ENCODE measurements at regions not wholly inside any gene's neighbourhood (a gene's known extent, or its start where the extent isn't known, plus 50 kb on each side); places are given as distances from the start of the nearest gene placed in this dataset.

DNA sequence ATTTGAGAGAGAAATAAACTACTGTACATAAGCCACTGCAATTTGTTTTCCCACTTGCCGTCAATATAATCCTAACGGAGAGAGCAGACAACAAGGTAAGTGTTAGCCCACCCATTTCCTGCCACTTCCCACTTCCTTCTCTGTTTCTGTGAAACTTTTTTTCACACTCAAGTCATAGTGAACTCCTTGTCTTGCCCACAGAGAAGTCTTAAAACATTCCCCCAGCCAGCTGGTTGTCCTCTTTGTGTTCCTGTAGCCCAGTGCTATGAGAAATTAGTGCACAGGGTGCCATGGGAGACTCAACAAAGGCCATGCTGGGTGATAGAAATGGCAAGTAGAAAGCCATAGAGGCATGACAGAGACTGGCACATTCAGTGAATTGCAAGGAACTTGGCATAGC is 208.6 kb downstream of the BLID start:
- TF ChIP-seq, protein P1, sequence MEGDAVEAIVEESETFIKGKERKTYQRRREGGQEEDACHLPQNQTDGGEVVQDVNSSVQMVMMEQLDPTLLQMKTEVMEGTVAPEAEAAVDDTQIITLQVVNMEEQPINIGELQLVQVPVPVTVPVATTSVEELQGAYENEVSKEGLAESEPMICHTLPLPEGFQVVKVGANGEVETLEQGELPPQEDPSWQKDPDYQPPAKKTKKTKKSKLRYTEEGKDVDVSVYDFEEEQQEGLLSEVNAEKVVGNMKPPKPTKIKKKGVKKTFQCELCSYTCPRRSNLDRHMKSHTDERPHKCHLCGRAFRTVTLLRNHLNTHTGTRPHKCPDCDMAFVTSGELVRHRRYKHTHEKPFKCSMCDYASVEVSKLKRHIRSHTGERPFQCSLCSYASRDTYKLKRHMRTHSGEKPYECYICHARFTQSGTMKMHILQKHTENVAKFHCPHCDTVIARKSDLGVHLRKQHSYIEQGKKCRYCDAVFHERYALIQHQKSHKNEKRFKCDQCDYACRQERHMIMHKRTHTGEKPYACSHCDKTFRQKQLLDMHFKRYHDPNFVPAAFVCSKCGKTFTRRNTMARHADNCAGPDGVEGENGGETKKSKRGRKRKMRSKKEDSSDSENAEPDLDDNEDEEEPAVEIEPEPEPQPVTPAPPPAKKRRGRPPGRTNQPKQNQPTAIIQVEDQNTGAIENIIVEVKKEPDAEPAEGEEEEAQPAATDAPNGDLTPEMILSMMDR (IDR thresholded peaks at IDR 0.05), result no peak
- TF ChIP-seq POLR2A (IDR thresholded peaks at IDR 0.05), result no peak

Data from Peyer's patch (tissue), 4 donors.